ENCODE measurements at regions not wholly inside any gene's neighbourhood (a gene's known extent, or its start where the extent isn't known, plus 50 kb on each side); places are given as distances from the start of the nearest gene placed in this dataset.
"Not testable (repeated sequence)": the region's sequence is repeated elsewhere in the genome, so short reads cannot be mapped to it uniquely, and the experiment has no call there.

DNA sequence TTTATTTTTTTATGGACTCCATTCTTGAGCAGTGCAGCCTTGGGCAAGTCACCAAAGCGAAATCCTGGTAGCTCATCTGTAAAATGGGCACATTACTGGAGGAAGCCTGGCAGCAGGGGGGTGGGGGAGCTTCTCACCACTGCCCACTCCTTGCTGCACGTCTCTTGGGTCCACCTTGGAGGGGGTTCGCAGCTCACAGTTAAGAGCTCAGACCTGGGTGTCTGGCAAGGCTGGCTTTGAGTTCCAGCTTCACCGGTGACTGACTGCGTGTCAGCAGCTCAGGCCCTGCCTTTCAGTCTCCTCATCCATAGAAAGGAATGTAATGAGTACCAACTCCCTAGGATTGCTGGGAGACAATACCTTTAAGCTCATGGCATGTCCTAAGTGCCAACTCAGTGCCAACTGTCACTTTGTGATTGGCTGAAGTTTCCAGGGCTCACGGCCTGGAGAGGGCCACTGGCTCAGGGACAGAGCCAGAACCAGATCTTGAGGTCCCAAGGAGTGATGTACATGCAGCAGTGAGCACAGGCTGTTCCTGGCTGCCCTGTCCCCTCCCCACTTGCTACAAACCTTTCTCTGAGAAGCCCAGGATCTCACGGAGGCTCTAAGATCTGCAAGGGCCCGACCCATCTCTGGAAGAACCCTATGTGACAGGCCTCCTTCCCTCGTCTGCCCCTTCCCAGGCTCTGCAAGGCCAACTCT, 72.9 kb downstream of the C9orf50 start:
- Histone ChIP-seq H3K36me3 (ENCODE audit: control insufficient read depth in 5 of 5, insufficient read depth in 5 of 5, low read length in 5 of 5) (no peaks in the 10 kb centered on the region), H3K4me1 (ENCODE audit: control insufficient read depth in 5 of 5, insufficient read depth in 5 of 5, low read length in 5 of 5) (peaks cover 9 to 29% (median 24%) of the 10 kb centered on the region in 5 donors), H3K9ac (ENCODE audit: low read length in 5 of 5) (no peak overlapping the region), H3K4me3 (ENCODE audit: low read depth in 1 of 5, low read length in 5 of 5) (no peak overlapping the region), H3K27me3 (ENCODE audit: control insufficient read depth in 5 of 5, insufficient read depth in 4 of 5, low read length in 5 of 5) (peaks cover 0 to 18% (median 0%) of the 10 kb centered on the region in 5 donors), H3K27ac (ENCODE audit: low read depth, low read length) (no peak overlapping the region), H3K9me3 (ENCODE audit: control insufficient read depth in 5 of 5, low read length in 5 of 5) (no peaks in the 10 kb centered on the region)

GRCh38 chr9:129547063-129547462, 73.8 kb downstream of the C9orf50 start:
- Histone ChIP-seq H3K9me3 (ENCODE audit: control insufficient read depth in 5 of 5, low read length in 5 of 5) (no peaks in the 10 kb centered on the region), H3K9ac (ENCODE audit: low read length in 5 of 5) (no peak overlapping the region), H3K36me3 (ENCODE audit: control insufficient read depth in 5 of 5, insufficient read depth in 5 of 5, low read length in 5 of 5) (no peaks in the 10 kb centered on the region), H3K27ac (ENCODE audit: low read depth, low read length) (no peak overlapping the region), H3K4me1 (ENCODE audit: control insufficient read depth in 5 of 5, insufficient read depth in 5 of 5, low read length in 5 of 5) (peaks cover 9 to 30% (median 22%) of the 10 kb centered on the region in 5 donors), H3K4me3 (ENCODE audit: low read depth in 1 of 5, low read length in 5 of 5) (no peak overlapping the region), H3K27me3 (ENCODE audit: control insufficient read depth in 5 of 5, insufficient read depth in 4 of 5, low read length in 5 of 5) (peaks cover 0 to 18% (median 0%) of the 10 kb centered on the region in 5 donors)

GRCh38 chr9:129545876-129546275, 75.0 kb downstream of the C9orf50 start:
- Histone ChIP-seq H3K27me3 (ENCODE audit: control insufficient read depth in 5 of 5, insufficient read depth in 4 of 5, low read length in 5 of 5) (peaks cover 0 to 18% (median 0%) of the 10 kb centered on the region in 5 donors), H3K4me1 (ENCODE audit: control insufficient read depth in 5 of 5, insufficient read depth in 5 of 5, low read length in 5 of 5) (peaks cover 9 to 30% (median 22%) of the 10 kb centered on the region in 5 donors)
- not testable (repeated sequence) for H3K9me3 ChIP-seq (ENCODE audit: control insufficient read depth in 5 of 5, low read length in 5 of 5); H3K27ac ChIP-seq (ENCODE audit: low read depth, low read length); H3K36me3 ChIP-seq (ENCODE audit: control insufficient read depth in 5 of 5, insufficient read depth in 5 of 5, low read length in 5 of 5); H3K9ac ChIP-seq (ENCODE audit: low read length in 5 of 5); H3K4me3 ChIP-seq (ENCODE audit: low read depth in 1 of 5, low read length in 5 of 5)

- peaks cover 8 to 24% (median 16%) of the 10 kb centered on the region in 5 donors for H3K4me1 ChIP-seq (ENCODE audit: control insufficient read depth in 5 of 5, insufficient read depth in 5 of 5, low read length in 5 of 5)
- no peaks in the 10 kb centered on the region for H3K36me3 ChIP-seq (ENCODE audit: control insufficient read depth in 5 of 5, insufficient read depth in 5 of 5, low read length in 5 of 5)
- no peak overlapping the region for H3K27ac ChIP-seq (ENCODE audit: low read depth, low read length)
- H3K9ac ChIP-seq (ENCODE audit: low read length in 5 of 5), result no peak overlapping the region
- no peaks in the 10 kb centered on the region for H3K9me3 ChIP-seq (ENCODE audit: control insufficient read depth in 5 of 5, low read length in 5 of 5)
- peaks cover 0 to 16% (median 0%) of the 10 kb centered on the region in 5 donors for H3K27me3 ChIP-seq (ENCODE audit: control insufficient read depth in 5 of 5, insufficient read depth in 4 of 5, low read length in 5 of 5)
- H3K4me3 ChIP-seq (ENCODE audit: low read depth in 1 of 5, low read length in 5 of 5), result no peak overlapping the region
Observed at GRCh38 chr9:129544761-129545160, 76.1 kb downstream of the C9orf50 start.

DNA sequence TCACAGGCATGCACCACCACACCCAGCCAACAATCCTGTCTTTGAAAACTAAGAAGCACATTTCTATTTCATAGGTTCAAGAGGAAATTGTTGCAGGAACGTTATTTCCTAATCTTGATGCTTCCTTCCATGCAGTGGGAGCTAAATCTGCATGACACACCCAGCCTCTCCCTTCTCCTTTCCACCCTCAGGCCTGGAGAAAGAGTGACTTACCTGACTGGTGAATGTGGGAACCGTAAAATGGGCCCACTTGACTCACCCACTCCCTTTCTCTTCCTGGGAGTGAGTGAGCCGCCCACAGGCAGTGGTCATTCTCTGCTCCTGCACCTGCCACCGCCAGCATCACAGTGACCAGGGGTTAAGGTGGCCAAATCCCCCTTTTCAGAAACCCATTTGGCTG, 78.2 kb downstream of the C9orf50 start:
- Histone ChIP-seq H3K36me3 (ENCODE audit: control insufficient read depth in 5 of 5, insufficient read depth in 5 of 5, low read length in 5 of 5) (no peaks in the 10 kb centered on the region), H3K9ac (ENCODE audit: low read length in 5 of 5) (no peak overlapping the region), H3K4me3 (ENCODE audit: low read depth in 1 of 5, low read length in 5 of 5) (no peak overlapping the region), H3K9me3 (ENCODE audit: control insufficient read depth in 5 of 5, low read length in 5 of 5) (peaks cover 0 to 7% (median 2%) of the 10 kb centered on the region in 5 donors), H3K4me1 (ENCODE audit: control insufficient read depth in 5 of 5, insufficient read depth in 5 of 5, low read length in 5 of 5) (peaks cover 0 to 7% (median 0%) of the 10 kb centered on the region in 5 donors), H3K27me3 (ENCODE audit: control insufficient read depth in 5 of 5, insufficient read depth in 4 of 5, low read length in 5 of 5) (peaks cover 0 to 2% (median 0%) of the 10 kb centered on the region in 5 donors), H3K27ac (ENCODE audit: low read depth, low read length) (no peak overlapping the region)

DNA sequence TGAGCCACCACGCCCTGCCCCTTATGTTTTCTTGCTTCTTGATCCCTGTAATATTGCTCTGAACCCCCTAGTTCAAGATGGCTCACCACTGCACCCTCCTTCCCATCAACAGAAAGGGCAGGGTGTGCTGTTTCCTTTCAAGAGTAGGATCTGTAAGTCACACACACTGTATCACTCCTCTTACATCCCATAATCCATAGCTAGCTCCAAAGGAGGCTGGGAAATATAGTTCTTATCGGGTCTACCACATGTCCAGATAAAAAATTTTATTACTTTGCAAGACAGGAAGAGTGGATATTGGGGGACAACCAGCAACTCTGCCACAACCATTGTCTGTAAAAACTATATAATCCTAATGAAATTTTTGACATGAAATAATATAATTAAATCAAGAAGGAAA, 79.6 kb downstream of the C9orf50 start:
- Histone ChIP-seq H3K9me3 (ENCODE audit: control insufficient read depth in 5 of 5, low read length in 5 of 5) (peaks cover 0 to 7% (median 2%) of the 10 kb centered on the region in 5 donors), H3K4me3 (ENCODE audit: low read depth in 1 of 5, low read length in 5 of 5) (no peak overlapping the region), H3K27me3 (ENCODE audit: control insufficient read depth in 5 of 5, insufficient read depth in 4 of 5, low read length in 5 of 5) (no peaks in the 10 kb centered on the region), H3K9ac (ENCODE audit: low read length in 5 of 5) (no peak overlapping the region), H3K4me1 (ENCODE audit: control insufficient read depth in 5 of 5, insufficient read depth in 5 of 5, low read length in 5 of 5) (peaks cover 0 to 7% (median 0%) of the 10 kb centered on the region in 5 donors), H3K27ac (ENCODE audit: low read depth, low read length) (no peak overlapping the region), H3K36me3 (ENCODE audit: control insufficient read depth in 5 of 5, insufficient read depth in 5 of 5, low read length in 5 of 5) (no peaks in the 10 kb centered on the region)

DNA sequence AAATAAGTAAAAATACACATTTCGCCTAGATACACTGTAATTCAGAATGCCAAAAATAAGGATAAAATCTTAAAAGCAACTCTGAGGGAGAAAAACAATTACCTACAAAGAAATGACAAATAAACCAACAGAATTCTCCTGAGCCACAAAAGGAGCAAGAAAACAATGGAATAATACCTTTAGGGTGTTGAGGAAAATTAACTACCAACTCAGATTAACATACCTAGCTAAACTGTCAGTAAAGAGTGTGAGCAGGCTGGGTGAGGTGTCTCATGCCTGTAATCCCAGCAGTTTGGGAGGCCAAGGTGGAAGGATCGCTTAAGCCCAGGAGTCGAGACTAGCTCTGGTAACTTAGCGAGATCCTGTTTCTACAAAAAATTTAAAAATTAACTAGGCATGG, 81.5 kb downstream of the C9orf50 start:
- no peaks in the 10 kb centered on the region for H3K27me3 ChIP-seq (ENCODE audit: control insufficient read depth in 5 of 5, insufficient read depth in 4 of 5, low read length in 5 of 5)
- H3K36me3 ChIP-seq (ENCODE audit: control insufficient read depth in 5 of 5, insufficient read depth in 5 of 5, low read length in 5 of 5), result no peaks in the 10 kb centered on the region
- peaks cover 0 to 7% (median 2%) of the 10 kb centered on the region in 5 donors for H3K9me3 ChIP-seq (ENCODE audit: control insufficient read depth in 5 of 5, low read length in 5 of 5)
- H3K9ac ChIP-seq (ENCODE audit: low read length in 5 of 5), result no peak overlapping the region
- H3K4me1 ChIP-seq (ENCODE audit: control insufficient read depth in 5 of 5, insufficient read depth in 5 of 5, low read length in 5 of 5), result peaks cover 0 to 7% (median 0%) of the 10 kb centered on the region in 5 donors
- H3K4me3 ChIP-seq (ENCODE audit: low read depth in 1 of 5, low read length in 5 of 5), result no peak overlapping the region
- H3K27ac ChIP-seq (ENCODE audit: low read depth, low read length), result no peak overlapping the region

DNA sequence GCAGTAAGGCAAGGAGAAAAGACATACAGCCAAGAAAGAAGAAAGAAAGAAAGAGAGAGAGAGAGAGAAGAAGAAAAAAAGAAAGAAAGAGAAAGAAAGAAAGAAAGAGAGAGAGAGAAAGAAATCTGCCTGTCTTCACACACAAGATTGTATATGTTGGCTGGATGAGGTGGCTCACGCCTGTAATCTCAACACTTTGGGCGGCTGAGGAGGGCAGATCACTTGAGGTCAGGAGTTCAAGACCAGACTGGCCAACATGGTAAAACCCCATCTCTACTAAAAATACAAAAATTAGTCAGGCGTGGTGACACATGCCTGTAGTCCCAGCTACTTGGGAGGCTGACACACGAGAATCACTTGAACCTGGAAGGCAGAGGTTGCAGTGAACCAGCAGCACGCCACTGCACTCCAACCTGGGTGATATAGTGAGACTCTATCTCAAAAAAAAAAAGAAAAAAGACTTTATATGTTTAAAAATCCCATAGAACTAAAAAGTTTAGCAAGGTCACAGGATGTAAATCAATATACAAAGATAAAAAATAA, 89.0 kb downstream of the C9orf50 start:
- H3K4me3 ChIP-seq (ENCODE audit: low read depth in 1 of 5, low read length in 5 of 5); H3K9ac ChIP-seq (ENCODE audit: low read length in 5 of 5); H3K9me3 ChIP-seq (ENCODE audit: control insufficient read depth in 5 of 5, low read length in 5 of 5): not testable (repeated sequence)

DNA sequence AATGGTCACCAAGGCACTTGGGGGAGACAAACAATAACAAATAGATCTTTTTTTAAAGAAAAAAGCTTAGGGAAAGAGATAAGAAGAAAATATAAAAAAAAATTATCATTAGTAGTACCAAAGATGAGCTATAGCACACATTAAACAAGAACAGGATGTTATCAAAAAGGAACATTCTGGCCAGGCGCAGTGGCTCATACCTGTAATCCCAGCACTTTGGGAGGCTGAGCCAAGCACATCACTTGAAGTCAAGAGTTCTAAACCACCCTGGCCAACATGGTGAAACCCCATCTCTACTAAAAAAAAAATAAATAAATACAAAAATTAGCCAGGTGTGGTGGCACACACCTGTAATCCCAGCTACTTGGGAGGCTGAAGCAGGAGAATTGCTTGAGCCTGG, 92.9 kb downstream of the C9orf50 start:
- not testable (repeated sequence) for H3K4me3 ChIP-seq (ENCODE audit: low read depth in 1 of 5, low read length in 5 of 5); H3K9me3 ChIP-seq (ENCODE audit: control insufficient read depth in 5 of 5, low read length in 5 of 5); H3K36me3 ChIP-seq (ENCODE audit: control insufficient read depth in 5 of 5, insufficient read depth in 5 of 5, low read length in 5 of 5); H3K27me3 ChIP-seq (ENCODE audit: control insufficient read depth in 5 of 5, insufficient read depth in 4 of 5, low read length in 5 of 5); H3K27ac ChIP-seq (ENCODE audit: low read depth, low read length); H3K4me1 ChIP-seq (ENCODE audit: control insufficient read depth in 5 of 5, insufficient read depth in 5 of 5, low read length in 5 of 5); H3K9ac ChIP-seq (ENCODE audit: low read length in 5 of 5)

More for the DNA sequence above, 89.0 kb downstream of the C9orf50 start:
- not testable (repeated sequence) for H3K4me1 ChIP-seq (ENCODE audit: control insufficient read depth in 5 of 5, insufficient read depth in 5 of 5, low read length in 5 of 5); H3K27me3 ChIP-seq (ENCODE audit: control insufficient read depth in 5 of 5, insufficient read depth in 4 of 5, low read length in 5 of 5); H3K36me3 ChIP-seq (ENCODE audit: control insufficient read depth in 5 of 5, insufficient read depth in 5 of 5, low read length in 5 of 5); H3K27ac ChIP-seq (ENCODE audit: low read depth, low read length)

DNA sequence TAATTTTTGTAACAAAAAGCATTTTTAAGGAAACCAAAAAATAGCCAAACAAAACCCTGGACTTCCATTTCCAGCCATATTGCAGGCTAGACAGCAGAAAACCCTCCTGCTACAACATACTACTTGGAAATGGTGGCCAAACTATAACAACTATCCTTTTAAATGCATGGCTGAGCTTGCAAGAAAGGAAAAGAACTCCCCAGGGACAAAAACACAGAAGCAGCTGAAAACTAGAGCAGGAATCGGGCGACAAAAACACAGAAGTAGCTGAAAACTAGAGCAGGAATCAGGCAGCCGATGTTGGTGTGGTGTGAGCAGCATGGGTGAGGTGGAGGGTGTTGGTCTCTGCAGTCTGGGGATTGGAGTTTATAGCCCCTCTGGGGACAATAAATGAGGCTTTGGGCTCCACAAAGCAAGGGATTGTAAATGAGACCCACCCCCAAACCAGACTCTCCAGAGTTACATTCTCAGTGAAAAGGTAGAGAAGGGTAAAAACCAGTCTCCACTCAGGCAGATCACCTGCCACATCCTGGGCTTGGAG, 95.2 kb downstream of the C9orf50 start:
- no peaks in the 10 kb centered on the region for H3K36me3 ChIP-seq (ENCODE audit: control insufficient read depth in 5 of 5, insufficient read depth in 5 of 5, low read length in 5 of 5)
- H3K4me1 ChIP-seq (ENCODE audit: control insufficient read depth in 5 of 5, insufficient read depth in 5 of 5, low read length in 5 of 5), result peaks cover 0 to 3% (median 0%) of the 10 kb centered on the region in 5 donors
- no peak overlapping the region for H3K9ac ChIP-seq (ENCODE audit: low read length in 5 of 5)
- H3K4me3 ChIP-seq (ENCODE audit: low read depth in 1 of 5, low read length in 5 of 5), result no peak overlapping the region
- peaks cover 0 to 6% (median 2%) of the 10 kb centered on the region in 5 donors for H3K27me3 ChIP-seq (ENCODE audit: control insufficient read depth in 5 of 5, insufficient read depth in 4 of 5, low read length in 5 of 5)
- H3K9me3 ChIP-seq (ENCODE audit: control insufficient read depth in 5 of 5, low read length in 5 of 5), result peaks cover 0 to 3% (median 0%) of the 10 kb centered on the region in 5 donors
- H3K27ac ChIP-seq (ENCODE audit: low read depth, low read length), result no peak overlapping the region
